Activated T-cell treated with anti-CD3 and anti-CD28 coated beads, Interleukin-2, amount 50 U/mL, for 72 hours (primary cell): ENCODE measurements at regions not wholly inside any gene's neighbourhood (a gene's known extent, or its start where the extent isn't known, plus 50 kb on each side); places are given as distances from the start of the nearest gene placed in this dataset.
"Not testable (repeated sequence)": the region's sequence is repeated elsewhere in the genome, so short reads cannot be mapped to it uniquely, and the experiment has no call there.

Experiments
- ATAC-seq, 2 donors: fragments of 150-1000 bp; cut with Tn5 transposase; replicated peaks in 1 of 2; 2 replicates each; pipeline ENCODE4 v1.10.0; 2021; ENCODE audit warnings: moderate library complexity in 2 of 2, mild to moderate bottlenecking in 1 of 2
- DNase-seq, 2 donors: peaks; one replicate each; pipeline ENCODE4 v3.0.0; 2021 to 2022; ENCODE audit warnings: mixed read lengths in 1 of 2
- H3K27ac Mint-ChIP-seq: one replicate; pipeline ENCODE4 v1.8.0; 2022; ENCODE audit warnings: mild to moderate bottlenecking, moderate library complexity, mixed read lengths
- H3K27me3 Mint-ChIP-seq: one replicate; pipeline ENCODE4 v1.8.0; 2022; ENCODE audit warnings: low read depth, mixed read lengths
- H3K36me3 Mint-ChIP-seq, 2 donors: one replicate each; pipeline ENCODE4 v1.8.0; 2022; ENCODE audit warnings: mixed read lengths in 2 of 2, mild to moderate bottlenecking in 1 of 2; ENCODE audit not compliant: insufficient read depth in 2 of 2
- H3K4me1 Mint-ChIP-seq: one replicate; pipeline ENCODE4 v1.8.0; 2022; ENCODE audit warnings: low read depth, mixed read lengths
- H3K4me3 Mint-ChIP-seq, 2 donors: one replicate each; pipeline ENCODE4 v1.8.0; 2022; ENCODE audit warnings: mild to moderate bottlenecking in 2 of 2, mixed read lengths in 2 of 2, moderate library complexity in 2 of 2
- H3K9me3 Mint-ChIP-seq, 2 donors: one replicate each; pipeline ENCODE4 v1.8.0; 2022; ENCODE audit warnings: mixed read lengths in 2 of 2

GRCh38 chr4:66955784-66956183 is 589.5 kb downstream of the CENPC start:
- H3K27me3 Mint-ChIP-seq, result no peaks in the 10 kb centered on the region
- no peak for ATAC-seq
- H3K4me3 Mint-ChIP-seq, result no peak overlapping the region
- no peaks in the 10 kb centered on the region for H3K36me3 Mint-ChIP-seq
- no peak overlapping the region for H3K27ac Mint-ChIP-seq
- no peaks in the 10 kb centered on the region for H3K4me1 Mint-ChIP-seq
- peaks cover 7 to 11% of the 10 kb centered on the region in 2 donors for H3K9me3 Mint-ChIP-seq
- no peak for DNase-seq

- ATAC-seq (no peak), DNase-seq (no peak)
- H3K4me1 Mint-ChIP-seq, result no peaks in the 10 kb centered on the region
- H3K36me3 Mint-ChIP-seq, result no peaks in the 10 kb centered on the region
- no peak overlapping the region for H3K4me3 Mint-ChIP-seq
- H3K9me3 Mint-ChIP-seq, result peaks cover 0 to 2% of the 10 kb centered on the region in 2 donors
- no peaks in the 10 kb centered on the region for H3K27me3 Mint-ChIP-seq
- H3K27ac Mint-ChIP-seq, result no peak overlapping the region
These were observed 595.9 kb downstream of the CENPC start for GRCh38 chr4:66949419-66949818.

DNA sequence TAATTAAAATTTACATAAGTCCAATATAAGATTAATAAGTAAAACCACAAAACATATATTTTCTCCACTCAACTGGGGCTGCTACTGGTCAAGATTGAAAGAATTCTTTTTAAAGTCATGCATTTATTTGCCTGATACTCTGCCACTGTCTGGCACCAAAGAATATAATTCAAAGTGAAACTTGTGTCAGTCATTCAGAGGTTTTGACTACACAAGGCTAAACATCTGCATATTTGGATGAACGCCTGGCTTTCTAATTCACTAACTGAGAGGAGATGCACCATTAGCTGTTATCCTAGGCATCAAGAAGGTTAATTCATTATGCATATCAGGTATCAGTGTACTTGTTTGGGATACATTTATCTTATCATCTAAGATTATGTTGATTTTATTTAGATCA is 598.5 kb downstream of the CENPC start:
- Mint-ChIP-seq H3K4me1 (no peaks in the 10 kb centered on the region), H3K9me3 (peaks cover 3% of the 10 kb centered on the region in 2 donors), H3K4me3 (no peak overlapping the region), H3K27ac (no peak overlapping the region), H3K27me3 (no peaks in the 10 kb centered on the region), H3K36me3 (no peaks in the 10 kb centered on the region)
- ATAC-seq, result no peak
- no peak for DNase-seq

DNA sequence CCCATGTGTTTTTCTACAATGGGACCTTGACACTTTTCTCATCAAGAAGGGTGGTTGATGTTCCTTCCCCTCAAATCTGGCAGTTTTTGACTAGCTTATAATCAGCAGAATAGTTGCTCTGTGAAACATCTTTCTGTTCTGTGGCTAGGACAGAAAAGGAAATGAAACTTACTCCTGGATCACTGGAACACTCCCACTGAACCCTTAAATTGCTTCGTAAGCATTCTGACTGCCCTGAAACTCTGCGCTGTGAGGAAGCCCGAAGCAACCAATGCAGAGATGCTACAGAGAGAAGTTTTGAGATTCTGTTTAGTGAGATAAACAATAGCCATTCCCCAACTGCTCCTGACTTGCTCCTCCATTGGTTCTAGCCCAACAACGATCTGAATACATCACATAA is 602.2 kb downstream of the CENPC start:
- DNase-seq (no peak), ATAC-seq (no peak)
- Mint-ChIP-seq H3K9me3 (peaks cover 3% of the 10 kb centered on the region in 2 donors), H3K36me3 (no peaks in the 10 kb centered on the region), H3K27ac (no peak overlapping the region), H3K4me1 (no peaks in the 10 kb centered on the region), H3K27me3 (no peaks in the 10 kb centered on the region), H3K4me3 (no peak overlapping the region)

- H3K36me3 Mint-ChIP-seq, ATAC-seq, H3K4me3 Mint-ChIP-seq, DNase-seq, H3K9me3 Mint-ChIP-seq, H3K27ac Mint-ChIP-seq, H3K27me3 Mint-ChIP-seq, H3K4me1 Mint-ChIP-seq: not testable (repeated sequence)
These were observed 613.3 kb downstream of the CENPC start for GRCh38 chr4:66931981-66932380.

GRCh38 chr4:66930206-66930605 is 615.1 kb downstream of the CENPC start:
- Mint-ChIP-seq H3K27me3 (no peaks in the 10 kb centered on the region), H3K4me1 (no peaks in the 10 kb centered on the region), H3K4me3 (no peak overlapping the region), H3K36me3 (no peaks in the 10 kb centered on the region), H3K27ac (no peak overlapping the region), H3K9me3 (peaks cover 0 to 2% of the 10 kb centered on the region in 2 donors)
- ATAC-seq, result no peak
- no peak for DNase-seq

- Mint-ChIP-seq H3K4me1 (no peaks in the 10 kb centered on the region), H3K9me3 (no peaks in the 10 kb centered on the region), H3K36me3 (no peaks in the 10 kb centered on the region), H3K27ac (no peak overlapping the region), H3K27me3 (no peaks in the 10 kb centered on the region), H3K4me3 (no peak overlapping the region)
- DNase-seq (no peak), ATAC-seq (no peak)
These were observed 615.6 kb downstream of the CENPC start for GRCh38 chr4:66929748-66930147.

DNA sequence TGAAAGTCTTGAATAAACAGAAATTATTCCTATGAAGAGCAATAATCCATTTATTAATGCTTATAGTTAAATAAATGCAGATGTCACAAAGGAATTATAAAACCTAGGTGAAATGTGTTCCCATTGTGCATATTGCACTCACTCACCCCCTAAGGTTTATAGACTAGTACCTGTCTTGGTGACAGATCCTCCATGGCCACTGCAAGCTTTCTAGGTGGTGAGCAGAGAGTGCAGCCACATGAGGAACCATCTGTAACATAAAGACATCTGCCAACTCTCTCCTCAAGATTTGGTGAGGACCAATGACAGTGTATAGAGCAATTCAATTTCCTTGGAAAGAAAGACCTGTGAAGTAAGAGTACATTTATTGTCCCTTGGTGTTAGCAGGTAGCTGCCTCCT is 616.4 kb downstream of the CENPC start:
- H3K9me3 Mint-ChIP-seq, DNase-seq, H3K4me3 Mint-ChIP-seq, ATAC-seq, H3K36me3 Mint-ChIP-seq, H3K27me3 Mint-ChIP-seq, H3K4me1 Mint-ChIP-seq, H3K27ac Mint-ChIP-seq: not testable (repeated sequence)

GRCh38 chr4:66927937-66928336 is 617.4 kb downstream of the CENPC start:
- H3K4me1 Mint-ChIP-seq, result no peaks in the 10 kb centered on the region
- no peaks in the 10 kb centered on the region for H3K27me3 Mint-ChIP-seq
- no peak overlapping the region for H3K27ac Mint-ChIP-seq
- H3K9me3 Mint-ChIP-seq, result peaks cover 0 to 4% of the 10 kb centered on the region in 2 donors
- ATAC-seq (no peak), DNase-seq (no peak)
- H3K4me3 Mint-ChIP-seq, result no peak overlapping the region
- H3K36me3 Mint-ChIP-seq, result no peaks in the 10 kb centered on the region

DNA sequence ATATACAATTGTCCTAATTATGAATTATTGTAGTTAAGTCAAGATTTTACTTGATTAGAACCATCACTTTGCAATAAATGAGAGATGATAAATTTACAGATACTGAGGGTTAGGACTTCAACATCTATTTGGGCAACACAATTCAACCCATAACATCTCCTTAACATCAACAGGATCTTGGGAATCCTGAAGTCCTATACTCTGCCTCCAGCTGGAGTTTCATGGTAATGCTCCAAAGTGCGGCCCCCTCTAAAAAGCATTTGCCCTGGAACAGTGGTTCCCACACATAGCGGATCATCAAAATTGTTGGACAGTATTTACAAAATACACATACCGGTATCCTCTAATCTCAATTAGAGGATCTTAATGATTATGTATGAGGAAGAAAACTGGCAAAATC is 618.6 kb downstream of the CENPC start:
- no peak for ATAC-seq
- no peaks in the 10 kb centered on the region for H3K27me3 Mint-ChIP-seq
- no peaks in the 10 kb centered on the region for H3K4me1 Mint-ChIP-seq
- H3K9me3 Mint-ChIP-seq, result peaks cover 2 to 7% of the 10 kb centered on the region in 2 donors
- H3K36me3 Mint-ChIP-seq, result no peaks in the 10 kb centered on the region
- no peak for DNase-seq
- no peak overlapping the region for H3K27ac Mint-ChIP-seq
- H3K4me3 Mint-ChIP-seq, result no peak overlapping the region

GRCh38 chr4:66923081-66923865 is 622.0 kb downstream of the CENPC start:
- Mint-ChIP-seq H3K36me3 (no peaks in the 10 kb centered on the region), H3K27ac (no peak overlapping the region), H3K27me3 (no peaks in the 10 kb centered on the region), H3K9me3 (peaks cover 4 to 7% of the 10 kb centered on the region in 2 donors), H3K4me1 (no peaks in the 10 kb centered on the region), H3K4me3 (no peak overlapping the region)
- no peak for ATAC-seq
- no peak for DNase-seq

DNA sequence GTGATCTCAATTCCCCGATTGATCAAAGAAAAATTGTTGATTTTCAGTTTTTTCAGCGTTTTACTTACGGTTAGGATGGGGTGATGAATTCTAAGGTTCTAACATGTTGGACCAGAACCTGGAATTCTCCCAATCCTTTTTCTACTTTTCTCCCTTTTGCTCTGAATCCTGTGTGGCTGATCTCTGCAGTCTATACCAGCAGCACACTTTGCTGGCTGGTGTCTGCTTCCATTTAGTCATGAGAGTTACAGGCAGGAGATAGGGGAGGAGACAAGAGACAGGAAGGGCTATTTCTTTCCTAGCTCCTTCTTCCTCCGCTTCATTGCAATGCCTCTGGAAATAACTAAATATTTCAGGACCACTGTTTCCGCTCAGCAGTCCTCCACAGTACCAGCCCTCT is 623.9 kb downstream of the CENPC start:
- H3K4me1 Mint-ChIP-seq, result no peaks in the 10 kb centered on the region
- H3K27ac Mint-ChIP-seq, result no peak overlapping the region
- H3K27me3 Mint-ChIP-seq, result no peaks in the 10 kb centered on the region
- DNase-seq (no peak), ATAC-seq (no peak)
- H3K9me3 Mint-ChIP-seq, result peaks cover 4 to 7% of the 10 kb centered on the region in 2 donors
- no peaks in the 10 kb centered on the region for H3K36me3 Mint-ChIP-seq
- no peak overlapping the region for H3K4me3 Mint-ChIP-seq

GRCh38 chr4:66920514-66920913 is 624.8 kb downstream of the CENPC start:
- ATAC-seq, result no peak
- Mint-ChIP-seq H3K4me1 (no peaks in the 10 kb centered on the region), H3K27ac (no peak overlapping the region), H3K36me3 (no peaks in the 10 kb centered on the region), H3K27me3 (no peaks in the 10 kb centered on the region), H3K9me3 (peaks cover 6 to 8% of the 10 kb centered on the region in 2 donors), H3K4me3 (no peak overlapping the region)
- no peak for DNase-seq

DNA sequence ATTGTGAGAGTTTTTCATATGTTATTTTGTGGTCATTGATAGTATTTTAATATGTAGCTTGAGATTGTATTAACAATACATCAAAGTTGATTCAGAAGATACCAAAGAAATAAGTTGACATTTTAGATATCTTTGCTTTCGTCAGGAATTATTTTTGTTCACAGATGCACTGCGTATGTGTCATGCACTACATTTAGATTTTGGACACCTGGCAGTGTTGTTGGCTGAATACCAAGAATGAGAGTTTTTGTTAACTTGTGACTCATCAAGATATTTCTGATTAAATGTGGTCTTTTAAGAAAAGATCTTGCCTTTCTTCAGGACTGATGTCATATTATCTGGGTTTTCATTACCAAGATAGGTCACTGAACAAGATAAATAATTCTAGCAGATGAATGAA is 633.4 kb downstream of the CENPC start:
- Mint-ChIP-seq H3K27ac (no peak overlapping the region), H3K27me3 (no peaks in the 10 kb centered on the region), H3K36me3 (no peaks in the 10 kb centered on the region), H3K4me1 (no peaks in the 10 kb centered on the region), H3K9me3 (peaks cover 2 to 5% of the 10 kb centered on the region in 2 donors), H3K4me3 (no peak overlapping the region)
- ATAC-seq (no peak), DNase-seq (no peak)
